Neutrophil (primary cell): ENCODE measurements at regions not wholly inside any gene's neighbourhood (a gene's known extent, or its start where the extent isn't known, plus 50 kb on each side); places are given as distances from the start of the nearest gene placed in this dataset.

ENCODE experiments used
- H3K27ac ChIP-seq: fragments of 200-600 bp; sonication (generic); 2 replicates; pipeline ENCODE4 v1.5.1; 2016; ENCODE audit warnings: mild to moderate bottlenecking, moderate library complexity
- H3K27me3 ChIP-seq: fragments of 200-600 bp; sonication (generic); 2 replicates; pipeline ENCODE4 v1.6.0; 2016; ENCODE audit warnings: mild to moderate bottlenecking
- H3K36me3 ChIP-seq: fragments of 200-600 bp; sonication (generic); 2 replicates; pipeline ENCODE4 v1.5.1; 2017
- H3K4me1 ChIP-seq, 2 experiments: fragments of 200-600 bp in 1 of 2; sonication (generic) in 1 of 2; 1 replicate in 1 of 2; 2 replicates in 1 of 2; pipeline versions ENCODE4 v1.5.1 to v1.6.1; 2013 to 2016; ENCODE audit warnings: low read depth in 1 of 2, low read length in 1 of 2, mild to moderate bottlenecking in 1 of 2, moderate library complexity in 1 of 2; ENCODE audit not compliant: control insufficient read depth in 1 of 2, insufficient read depth in 1 of 2
- H3K4me3 ChIP-seq, 2 experiments: fragments of 200-600 bp in 1 of 2; sonication (generic) in 1 of 2; 1 replicate in 1 of 2; 2 replicates in 1 of 2; pipeline ENCODE4 v1.5.1; 2013 to 2016; ENCODE audit warnings: low read depth in 1 of 2, low read length in 1 of 2, mild to moderate bottlenecking in 1 of 2, moderate library complexity in 1 of 2
- H3K9me3 ChIP-seq: fragments of 200-600 bp; sonication (generic); 2 replicates; pipeline ENCODE4 v1.5.1; 2016
- CTCF ChIP-seq: fragments of 200-600 bp; sonication (generic); IDR thresholded peaks from 2 replicates; pipeline ENCODE4 v1.5.1; 2016; ENCODE audit warnings: antibody characterized with exemption

DNA sequence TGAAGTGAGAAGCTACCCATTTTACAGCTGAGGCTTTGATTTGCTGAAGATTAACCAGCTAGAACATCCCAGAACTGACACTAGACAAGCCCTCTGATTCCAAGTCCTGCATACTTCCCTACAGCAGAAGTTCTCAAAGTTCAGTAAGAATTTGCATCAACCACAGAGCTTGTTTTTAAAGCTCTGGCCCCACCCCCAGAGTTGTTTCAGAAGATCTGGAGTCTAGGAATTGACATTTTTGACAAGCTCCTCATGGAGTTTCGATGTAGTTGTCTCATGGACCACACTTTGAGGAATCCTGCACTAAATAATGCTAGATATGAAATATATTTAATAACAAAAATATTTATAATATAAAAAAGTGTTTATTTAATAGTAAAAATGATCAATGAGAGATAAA lies 120.3 kb upstream of the ADAMTS18 start:
- Histone ChIP-seq H3K27ac (no peak overlapping the region), H3K9me3 (no peaks in the 10 kb centered on the region), H3K4me3 (no peak overlapping the region), H3K4me1 (no peaks in the 10 kb centered on the region), H3K36me3 (no peaks in the 10 kb centered on the region), H3K27me3 (no peaks in the 10 kb centered on the region)
- no peak for TF ChIP-seq CTCF

DNA sequence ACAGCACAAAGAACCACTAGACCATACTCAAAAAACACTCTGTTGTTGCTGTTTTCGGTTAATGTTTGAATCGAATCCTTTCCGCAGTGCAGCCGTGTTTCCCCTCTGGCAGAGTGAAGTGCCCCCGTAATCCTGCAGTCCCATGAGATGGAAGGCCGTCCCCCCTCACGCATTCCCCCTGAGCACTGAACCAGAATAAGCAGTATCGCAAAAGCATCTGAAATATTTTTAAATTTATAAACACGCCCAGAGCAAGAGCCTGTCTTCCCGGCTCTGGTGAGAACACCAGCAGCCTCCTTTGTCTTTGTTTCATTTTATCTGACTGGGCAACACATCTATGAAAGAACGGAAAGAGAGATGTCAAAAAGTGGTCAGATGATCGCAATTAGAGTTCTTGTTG lies 121.0 kb upstream of the ADAMTS18 start:
- H3K27me3 ChIP-seq: no peaks in the 10 kb centered on the region
- H3K27ac ChIP-seq: no peak overlapping the region
- TF ChIP-seq CTCF: no peak
- H3K4me3 ChIP-seq: no peak overlapping the region
- H3K36me3 ChIP-seq: no peaks in the 10 kb centered on the region
- H3K9me3 ChIP-seq: no peaks in the 10 kb centered on the region
- H3K4me1 ChIP-seq: no peaks in the 10 kb centered on the region

- H3K9me3 ChIP-seq: no peaks in the 10 kb centered on the region
- no peaks in the 10 kb centered on the region for H3K27me3 ChIP-seq
- H3K27ac ChIP-seq: no peak overlapping the region
- no peaks in the 10 kb centered on the region for H3K4me1 ChIP-seq
- H3K4me3 ChIP-seq: no peak overlapping the region
- no peaks in the 10 kb centered on the region for H3K36me3 ChIP-seq
- TF ChIP-seq CTCF: no peak
These were observed 121.5 kb upstream of the ADAMTS18 start for GRCh38 chr16:77556201-77556873.

DNA sequence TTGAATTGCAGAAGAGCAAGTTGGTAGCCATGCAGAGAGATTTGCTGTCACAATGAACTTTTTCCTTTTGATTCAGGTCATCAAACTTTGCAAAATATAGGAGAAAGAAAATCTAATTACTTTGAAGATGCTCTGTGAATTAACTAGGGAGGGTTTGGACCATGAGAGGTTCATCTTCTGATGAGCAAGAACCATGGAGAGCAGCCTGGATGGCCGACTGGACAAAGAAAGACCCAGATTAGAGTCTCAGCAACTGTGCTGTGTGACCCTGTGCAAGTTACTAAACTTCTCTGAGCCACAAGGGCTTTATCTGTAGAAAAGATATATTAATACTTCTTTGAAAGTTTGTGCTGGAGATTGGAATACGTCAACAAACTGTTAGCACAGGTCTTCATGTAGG lies 122.6 kb upstream of the ADAMTS18 start:
- no peak for TF ChIP-seq CTCF
- H3K27ac ChIP-seq: no peak overlapping the region

GRCh38 chr16:77558786-77559185 lies 124.0 kb upstream of the ADAMTS18 start:
- no peak overlapping the region for H3K27ac ChIP-seq
- no peaks in the 10 kb centered on the region for H3K9me3 ChIP-seq
- H3K27me3 ChIP-seq: no peaks in the 10 kb centered on the region
- no peak overlapping the region for H3K4me3 ChIP-seq
- H3K36me3 ChIP-seq: no peaks in the 10 kb centered on the region
- TF ChIP-seq CTCF: no peak
- H3K4me1 ChIP-seq: no peaks in the 10 kb centered on the region

More for the DNA sequence above, 122.6 kb upstream of the ADAMTS18 start:
- no peaks in the 10 kb centered on the region for H3K9me3 ChIP-seq
- H3K27me3 ChIP-seq: no peaks in the 10 kb centered on the region
- H3K36me3 ChIP-seq: no peaks in the 10 kb centered on the region
- no peaks in the 10 kb centered on the region for H3K4me1 ChIP-seq
- no peak overlapping the region for H3K4me3 ChIP-seq
